Medulla oblongata (tissue), 1 donor: ENCODE measurements at regions not wholly inside any gene's neighbourhood (a gene's known extent, or its start where the extent isn't known, plus 50 kb on each side); places are given as distances from the start of the nearest gene placed in this dataset.

ENCODE experiments used
- DNase-seq: peaks from one replicate; pipeline ENCODE4 v3.0.0-alpha.2; 2015; ENCODE audit errors: extremely low spot score

GRCh38 chr6:22021966-22022365 lies 274.9 kb downstream of the PRL start:
- no peak for DNase-seq

- no peak for DNase-seq
Measured at GRCh38 chr6:22023937-22024336, 272.9 kb downstream of the PRL start.

- DNase-seq: peak; percentile 20
Measured at GRCh38 chr6:22024973-22025467, 271.8 kb downstream of the PRL start.

GRCh38 chr6:22025468-22026163 lies 271.2 kb downstream of the PRL start:
- DNase-seq: peak; percentile 70

- DNase-seq: no peak
Measured at GRCh38 chr6:22026164-22026678, 270.6 kb downstream of the PRL start.

GRCh38 chr6:22027040-22027725 lies 269.7 kb downstream of the PRL start:
- DNase-seq: no peak

- DNase-seq: no peak
Measured at GRCh38 chr6:22028403-22029090, 268.3 kb downstream of the PRL start.

GRCh38 chr6:22029171-22029570 lies 267.7 kb downstream of the PRL start:
- DNase-seq: peak; percentile 21

- DNase-seq: no peak
Measured at GRCh38 chr6:22030730-22031619, 265.9 kb downstream of the PRL start.

- DNase-seq: no peak
Measured at GRCh38 chr6:22035690-22036089, 261.1 kb downstream of the PRL start.

- no peak for DNase-seq
Measured at GRCh38 chr6:22036275-22036674, 260.6 kb downstream of the PRL start.

- no peak for DNase-seq
Measured at GRCh38 chr6:22036699-22037098, 260.1 kb downstream of the PRL start.

- no peak for DNase-seq
Measured at GRCh38 chr6:22041797-22042480, 254.9 kb downstream of the PRL start.

GRCh38 chr6:22042706-22043105 lies 254.1 kb downstream of the PRL start:
- no peak for DNase-seq

GRCh38 chr6:22043284-22043962 lies 253.4 kb downstream of the PRL start:
- DNase-seq: no peak

GRCh38 chr6:22045261-22045912 lies 251.4 kb downstream of the PRL start:
- DNase-seq: no peak

- no peak for DNase-seq
Measured at GRCh38 chr6:22049002-22049401, 247.8 kb downstream of the PRL start.

- no peak for DNase-seq
Measured at GRCh38 chr6:22053391-22053997, 243.3 kb downstream of the PRL start.

GRCh38 chr6:22056398-22056797 lies 240.4 kb downstream of the PRL start:
- no peak for DNase-seq
